H9 (cell line): ENCODE measurements at regions not wholly inside any gene's neighbourhood (a gene's known extent, or its start where the extent isn't known, plus 50 kb on each side); places are given as distances from the start of the nearest gene placed in this dataset.

Experiments used
- DNase-seq: peaks from one replicate; pipeline ENCODE4 v3.0.0-alpha.2; 2017
- H2AFZ ChIP-seq: one replicate; pipeline ENCODE4 v1.6.1; 2013; ENCODE audit warnings: mild to moderate bottlenecking, low read length, control low read depth, moderate library complexity
- H2AK5ac ChIP-seq: 2 replicates; pipeline ENCODE4 v1.6.1; 2013; ENCODE audit warnings: low read length, control low read depth, mixed read lengths; ENCODE audit not compliant: insufficient read length
- H2BK120ac ChIP-seq: one replicate; pipeline ENCODE4 v1.6.1; 2013; ENCODE audit warnings: low read depth, mild to moderate bottlenecking, low read length, control low read depth, inconsistent platforms; ENCODE audit not compliant: poor library complexity, severe bottlenecking
- H2BK12ac ChIP-seq: 2 replicates; pipeline ENCODE4 v1.6.1; 2013; ENCODE audit warnings: low read length, control low read depth, mixed read lengths, low read depth; ENCODE audit not compliant: insufficient read length
- H2BK15ac ChIP-seq: 2 replicates; pipeline ENCODE4 v1.6.1; 2013; ENCODE audit warnings: low read depth, low read length, control low read depth
- H2BK20ac ChIP-seq: one replicate; pipeline ENCODE4 v1.6.1; 2013; ENCODE audit warnings: low read depth, mild to moderate bottlenecking, low read length, control low read depth, inconsistent platforms; ENCODE audit not compliant: poor library complexity, severe bottlenecking
- H2BK5ac ChIP-seq: 2 replicates; pipeline ENCODE4 v1.6.1; 2013; ENCODE audit warnings: low read length, control low read depth, mixed read lengths; ENCODE audit not compliant: insufficient read length
- H3K14ac ChIP-seq: 2 replicates; pipeline ENCODE4 v1.6.1; 2013; ENCODE audit warnings: low read length, control low read depth; ENCODE audit not compliant: insufficient read depth
- H3K18ac ChIP-seq: 2 replicates; pipeline ENCODE4 v1.6.1; 2013; ENCODE audit warnings: low read depth, mild to moderate bottlenecking, mixed read lengths, low read length, control low read depth; ENCODE audit not compliant: insufficient read length
- H3K23ac ChIP-seq: 2 replicates; pipeline ENCODE4 v1.6.1; 2013; ENCODE audit warnings: low read length, control low read depth, mixed read lengths, low read depth; ENCODE audit not compliant: insufficient read length
- H3K23me2 ChIP-seq: 2 replicates; pipeline ENCODE4 v1.6.1; 2013; ENCODE audit warnings: low read depth, mild to moderate bottlenecking, mixed read lengths, low read length, control low read depth; ENCODE audit not compliant: insufficient read length, poor library complexity, severe bottlenecking
- H3K27ac ChIP-seq: 2 replicates; pipeline ENCODE4 v1.5.1; 2013; ENCODE audit warnings: low read length, control low read depth, mixed read lengths, low read depth; ENCODE audit not compliant: insufficient read length
- H3K27me3 ChIP-seq: 2 replicates; pipeline ENCODE4 v1.6.1; 2013; ENCODE audit warnings: low read length, control low read depth, inconsistent platforms; ENCODE audit not compliant: insufficient read depth
- H3K4ac ChIP-seq: 2 replicates; pipeline ENCODE4 v1.6.1; 2013; ENCODE audit warnings: low read depth, mild to moderate bottlenecking, control low read depth, inconsistent platforms, low read length, moderate library complexity
- H3K4me1 ChIP-seq: 2 replicates; pipeline ENCODE4 v1.6.1; 2013; ENCODE audit warnings: low read length, control low read depth, inconsistent platforms; ENCODE audit not compliant: insufficient read depth
- H3K4me2 ChIP-seq: 2 replicates; pipeline ENCODE4 v1.6.1; 2013; ENCODE audit warnings: low read length, control low read depth, mixed read lengths; ENCODE audit not compliant: insufficient read length, insufficient read depth
- H3K56ac ChIP-seq: 2 replicates; pipeline ENCODE4 v1.6.1; 2013; ENCODE audit warnings: low read depth, mild to moderate bottlenecking, mixed read lengths, low read length, control low read depth; ENCODE audit not compliant: insufficient read length
- H3K79me1 ChIP-seq: 2 replicates; pipeline ENCODE4 v1.6.1; 2013; ENCODE audit warnings: low read depth, mild to moderate bottlenecking, moderate library complexity, low read length, control low read depth, inconsistent platforms; ENCODE audit not compliant: insufficient read depth, poor library complexity, severe bottlenecking
- H3K79me2 ChIP-seq: 2 replicates; pipeline ENCODE4 v1.6.1; 2013; ENCODE audit warnings: low read length, control low read depth, inconsistent platforms; ENCODE audit not compliant: insufficient read depth
- H3K9ac ChIP-seq: 2 replicates; pipeline ENCODE4 v1.6.1; 2013; ENCODE audit warnings: low read length, control low read depth, mixed read lengths; ENCODE audit not compliant: insufficient read length; ENCODE audit errors: extremely low read depth
- H3K9me3 ChIP-seq: one replicate; pipeline ENCODE4 v1.6.1; 2013; ENCODE audit warnings: low read depth, low read length, inconsistent platforms; ENCODE audit not compliant: control insufficient read depth
- H3T11ph ChIP-seq: one replicate; pipeline ENCODE4 v1.6.1; 2013; ENCODE audit warnings: mild to moderate bottlenecking, low read length, control low read depth, inconsistent platforms
- H4K20me1 ChIP-seq: one replicate; pipeline ENCODE4 v1.6.1; 2013; ENCODE audit not compliant: control insufficient read depth, insufficient read length, insufficient read depth
- H4K5ac ChIP-seq: 2 replicates; pipeline ENCODE4 v1.6.1; 2013; ENCODE audit warnings: low read depth, mild to moderate bottlenecking, mixed read lengths, low read length, control low read depth; ENCODE audit not compliant: insufficient read length
- H4K8ac ChIP-seq: replicated peaks from 2 replicates; pipeline ENCODE4 v1.6.1; 2013; ENCODE audit warnings: low read length, control low read depth, mixed read lengths, low read depth; ENCODE audit not compliant: insufficient read length
- H4K91ac ChIP-seq: 2 replicates; pipeline ENCODE4 v1.6.1; 2013; ENCODE audit warnings: low read depth, mild to moderate bottlenecking, moderate library complexity, mixed read lengths, low read length, control low read depth; ENCODE audit not compliant: insufficient read length
- H3K27ac Mint-ChIP-seq, 3 experiments: 2 replicates in 2 of 3; 3 replicates in 1 of 3; pipeline ENCODE4 v1.8.0; 2020 to 2021; ENCODE audit warnings: mixed read lengths in 3 of 3, mild to moderate bottlenecking in 1 of 3, moderate library complexity in 1 of 3
- H3K27me3 Mint-ChIP-seq: 2 replicates; pipeline ENCODE4 v1.8.0; 2021; ENCODE audit warnings: low read depth, mild to moderate bottlenecking, moderate library complexity, mixed read lengths
- H3K36me3 Mint-ChIP-seq, 3 experiments: 2 replicates in 2 of 3; 3 replicates in 1 of 3; pipeline ENCODE4 v1.8.0; 2020 to 2021; ENCODE audit warnings: low read depth in 3 of 3, mixed read lengths in 3 of 3; ENCODE audit not compliant: insufficient read depth in 1 of 3
- H3K4me1 Mint-ChIP-seq, 2 experiments: 2 replicates each; pipeline ENCODE4 v1.8.0; 2020; ENCODE audit warnings: mixed read lengths in 2 of 2
- H3K4me3 Mint-ChIP-seq, 2 experiments: 2 replicates in 1 of 2; 3 replicates in 1 of 2; pipeline ENCODE4 v1.8.0; 2020 to 2021; ENCODE audit warnings: mild to moderate bottlenecking in 2 of 2, mixed read lengths in 2 of 2, moderate library complexity in 1 of 2
- H3K9me3 Mint-ChIP-seq, 2 experiments: 2 replicates in 1 of 2; 3 replicates in 1 of 2; pipeline ENCODE4 v1.8.0; 2020; ENCODE audit warnings: mild to moderate bottlenecking in 2 of 2, mixed read lengths in 2 of 2, moderate library complexity in 1 of 2
- WGBS: extraction: QIAGEN DNeasy Blood & Tissue Kit; methylation state at CpG from one replicate; pipeline ENCODE4 v1.1.7; 2013; ENCODE audit warnings: missing lambda C conversion rate, low lambda C conversion rate, mixed read lengths; ENCODE audit not compliant: insufficient read length; ENCODE audit errors: extremely low coverage; 5-methylcytosine and 5-hydroxymethylcytosine counted together
- TF ChIP-seq, protein P1 (sequence below): fragments of 200-600 bp; sonication (generic); conservative IDR thresholded peaks from 3 replicates; pipeline ENCODE4 v1.8.0; 2021; ENCODE audit warnings: antibody characterized with exemption, mild to moderate bottlenecking

DNA sequence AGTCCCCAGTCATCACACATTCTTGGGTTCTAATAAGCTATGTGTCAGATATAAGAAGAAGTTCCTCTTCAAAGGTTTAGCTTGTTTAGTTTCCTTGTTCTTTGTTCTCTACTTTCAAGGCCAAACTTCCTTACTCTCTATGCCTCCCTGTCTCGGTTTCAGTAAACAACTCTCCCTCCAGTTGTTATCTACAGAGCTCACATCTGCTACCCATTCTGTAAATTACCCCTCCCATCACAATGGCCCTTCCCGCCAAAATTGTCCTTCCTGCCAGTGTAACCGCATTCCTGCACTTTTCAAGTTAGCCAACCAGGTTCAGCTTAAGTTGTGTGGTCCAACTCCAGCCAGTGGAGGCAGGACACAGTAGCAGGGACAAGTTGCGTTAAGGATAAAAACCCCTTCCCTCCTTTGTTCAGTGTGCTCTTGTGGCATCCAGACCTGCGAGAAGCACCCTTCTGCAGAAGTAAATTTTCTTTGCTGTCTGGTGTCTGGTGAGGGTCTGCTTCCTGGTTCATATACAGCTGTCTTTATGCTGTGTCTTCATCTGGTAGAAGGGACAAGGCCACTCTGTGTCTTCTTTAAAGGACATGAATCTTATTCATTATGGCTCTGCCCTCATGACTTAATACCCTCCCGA, 342.1 kb upstream of the GRM7 start:
- no peak overlapping the region for H3K14ac ChIP-seq
- no peak overlapping the region for H3K9ac ChIP-seq
- H3K4me1 ChIP-seq = no peaks in the 10 kb centered on the region
- H3K23ac ChIP-seq = no peak overlapping the region
- Mint-ChIP-seq H3K27me3 (no peaks in the 10 kb centered on the region), H3K4me3 (no peak overlapping the region), H3K9me3 (no peaks in the 10 kb centered on the region), H3K4me1 (peaks cover 2 to 8% of the 10 kb centered on the region in 2 experiments; a peak in 2 of 4 replicates), H3K36me3 (no peaks in the 10 kb centered on the region; a peak in 2 of 7 replicates), H3K27ac (no peak overlapping the region)
- no peak overlapping the region for H2BK20ac ChIP-seq
- H4K20me1 ChIP-seq = no peaks in the 10 kb centered on the region
- H3K79me2 ChIP-seq = no peaks in the 10 kb centered on the region
- H3K27me3 ChIP-seq = no peaks in the 10 kb centered on the region
- no peaks in the 10 kb centered on the region for H3K79me1 ChIP-seq
- no CpG with 5 or more reads among the region's 6 CpGs for WGBS
- H3K4ac ChIP-seq = no peak overlapping the region
- H3K23me2 ChIP-seq = no peaks in the 10 kb centered on the region
- no peaks in the 10 kb centered on the region for H3K9me3 ChIP-seq
- no peak overlapping the region for H4K91ac ChIP-seq
- H4K8ac ChIP-seq = no peak overlapping the region
- H2BK15ac ChIP-seq = no peak overlapping the region
- DNase-seq = no peak
- H4K5ac ChIP-seq = no peak overlapping the region
- no peak overlapping the region for H2BK5ac ChIP-seq
- H2AK5ac ChIP-seq = no peak overlapping the region
- TF ChIP-seq, protein P1, sequence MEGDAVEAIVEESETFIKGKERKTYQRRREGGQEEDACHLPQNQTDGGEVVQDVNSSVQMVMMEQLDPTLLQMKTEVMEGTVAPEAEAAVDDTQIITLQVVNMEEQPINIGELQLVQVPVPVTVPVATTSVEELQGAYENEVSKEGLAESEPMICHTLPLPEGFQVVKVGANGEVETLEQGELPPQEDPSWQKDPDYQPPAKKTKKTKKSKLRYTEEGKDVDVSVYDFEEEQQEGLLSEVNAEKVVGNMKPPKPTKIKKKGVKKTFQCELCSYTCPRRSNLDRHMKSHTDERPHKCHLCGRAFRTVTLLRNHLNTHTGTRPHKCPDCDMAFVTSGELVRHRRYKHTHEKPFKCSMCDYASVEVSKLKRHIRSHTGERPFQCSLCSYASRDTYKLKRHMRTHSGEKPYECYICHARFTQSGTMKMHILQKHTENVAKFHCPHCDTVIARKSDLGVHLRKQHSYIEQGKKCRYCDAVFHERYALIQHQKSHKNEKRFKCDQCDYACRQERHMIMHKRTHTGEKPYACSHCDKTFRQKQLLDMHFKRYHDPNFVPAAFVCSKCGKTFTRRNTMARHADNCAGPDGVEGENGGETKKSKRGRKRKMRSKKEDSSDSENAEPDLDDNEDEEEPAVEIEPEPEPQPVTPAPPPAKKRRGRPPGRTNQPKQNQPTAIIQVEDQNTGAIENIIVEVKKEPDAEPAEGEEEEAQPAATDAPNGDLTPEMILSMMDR = no peak
- no peak overlapping the region for H3K18ac ChIP-seq
- peak overlapping the region; percentile 75 for H3K56ac ChIP-seq
- no peak overlapping the region for H3K4me2 ChIP-seq
- H2AFZ ChIP-seq = no peak overlapping the region
- H2BK120ac ChIP-seq = no peak overlapping the region
- no peak overlapping the region for H3T11ph ChIP-seq
- no peak overlapping the region for H2BK12ac ChIP-seq
- no peak overlapping the region for H3K27ac ChIP-seq
